IPS-15b (cell line): ENCODE measurements at regions not wholly inside any gene's neighbourhood (a gene's known extent, or its start where the extent isn't known, plus 50 kb on each side); places are given as distances from the start of the nearest gene placed in this dataset.
"Not testable (repeated sequence)": the region's sequence is repeated elsewhere in the genome, so short reads cannot be mapped to it uniquely, and the experiment has no call there.

Experiments used
- H3K27me3 ChIP-seq: one replicate; pipeline ENCODE4 v1.6.1; 2013; ENCODE audit warnings: low read length; ENCODE audit not compliant: control insufficient read depth, insufficient read depth
- H3K36me3 ChIP-seq: one replicate; pipeline ENCODE4 v1.6.1; 2013; ENCODE audit warnings: low read length; ENCODE audit not compliant: control insufficient read depth, insufficient read depth
- H3K4me1 ChIP-seq: one replicate; pipeline ENCODE4 v1.6.1; 2013; ENCODE audit warnings: mild to moderate bottlenecking, low read length; ENCODE audit not compliant: control insufficient read depth, insufficient read depth
- H3K4me3 ChIP-seq: one replicate; pipeline ENCODE4 v1.5.1; 2013; ENCODE audit warnings: low read depth, low read length
- H3K9ac ChIP-seq: one replicate; pipeline ENCODE4 v1.6.1; 2013; ENCODE audit warnings: low read depth, mild to moderate bottlenecking, low read length
- H3K9me3 ChIP-seq: one replicate; pipeline ENCODE4 v1.6.1; 2013; ENCODE audit warnings: mild to moderate bottlenecking, low read length; ENCODE audit not compliant: control insufficient read depth, insufficient read depth

GRCh38 chr7:153743434-153743833 lies 308.8 kb upstream of the DPP6 start:
- H3K9ac ChIP-seq, H3K36me3 ChIP-seq, H3K4me3 ChIP-seq, H3K4me1 ChIP-seq, H3K27me3 ChIP-seq, H3K9me3 ChIP-seq: not testable (repeated sequence)

DNA sequence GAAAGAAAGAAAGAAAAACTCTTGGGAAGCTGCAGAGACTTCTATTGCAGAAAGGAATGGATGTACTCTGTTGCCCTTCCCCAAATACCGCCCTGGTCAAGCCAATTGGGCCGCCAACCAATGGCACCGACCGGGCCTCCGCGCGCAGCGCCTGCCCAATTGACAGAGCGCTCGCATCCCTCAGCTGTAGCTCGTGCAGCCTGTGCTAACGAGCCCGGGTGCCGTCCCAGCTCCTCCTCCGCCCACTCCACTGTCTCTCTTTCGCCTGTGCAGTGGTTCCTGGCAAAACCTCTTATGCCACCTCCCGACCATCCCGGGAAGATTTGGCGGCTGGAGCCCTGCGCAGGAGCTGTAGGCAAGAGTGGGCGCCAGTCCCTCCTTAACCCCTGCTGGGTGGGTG lies 304.2 kb upstream of the DPP6 start:
- H3K36me3 ChIP-seq, H3K4me1 ChIP-seq, H3K9me3 ChIP-seq, H3K4me3 ChIP-seq, H3K27me3 ChIP-seq, H3K9ac ChIP-seq: not testable (repeated sequence)

DNA sequence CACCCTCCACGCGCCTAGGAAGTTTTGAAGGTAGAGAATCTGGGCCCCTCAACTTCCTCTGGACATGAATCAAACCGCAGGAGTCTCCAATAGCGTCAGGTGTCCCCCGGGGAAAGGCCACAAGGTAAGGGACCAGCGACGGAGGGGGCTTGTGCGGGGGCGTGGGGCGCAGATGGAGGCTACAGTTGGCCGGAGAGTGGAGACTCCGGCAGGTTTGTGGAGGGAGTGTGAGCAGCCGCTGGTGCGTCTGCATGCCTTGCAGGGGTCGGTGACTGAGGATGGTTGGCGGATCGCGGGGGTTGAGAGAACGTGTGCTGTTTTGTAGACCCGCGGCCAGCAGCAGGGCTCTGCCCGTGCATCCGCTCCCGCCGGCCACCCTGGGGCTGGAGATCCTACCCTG lies 303.3 kb upstream of the DPP6 start:
- not testable (repeated sequence) for H3K4me3 ChIP-seq, H3K4me1 ChIP-seq, H3K27me3 ChIP-seq, H3K9ac ChIP-seq, H3K36me3 ChIP-seq, H3K9me3 ChIP-seq

GRCh38 chr7:153765869-153766268 lies 286.3 kb upstream of the DPP6 start:
- H3K27me3 ChIP-seq, H3K9ac ChIP-seq, H3K36me3 ChIP-seq, H3K4me3 ChIP-seq, H3K9me3 ChIP-seq, H3K4me1 ChIP-seq: not testable (repeated sequence)

- not testable (repeated sequence) for H3K4me3 ChIP-seq, H3K4me1 ChIP-seq, H3K9ac ChIP-seq, H3K36me3 ChIP-seq, H3K27me3 ChIP-seq, H3K9me3 ChIP-seq
Observed at GRCh38 chr7:153766926-153767325, 285.3 kb upstream of the DPP6 start.

DNA sequence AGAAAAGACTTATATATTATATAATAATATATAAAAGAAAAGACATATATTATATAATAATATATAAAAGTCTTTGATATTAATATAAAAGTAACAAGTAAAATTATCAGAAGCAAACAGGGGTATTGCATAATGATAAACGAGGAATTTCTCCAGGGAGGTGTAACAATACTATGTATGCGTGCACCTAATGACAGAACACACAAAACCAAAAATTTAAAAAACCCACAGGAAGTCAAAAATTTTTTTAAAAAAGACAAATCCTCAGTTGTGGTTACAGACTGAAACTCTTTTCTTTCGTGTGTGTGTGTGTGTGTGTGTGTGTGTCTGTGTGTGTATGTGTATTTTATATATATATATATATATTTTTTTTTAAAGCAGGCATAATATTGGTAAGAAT lies 279.2 kb upstream of the DPP6 start:
- no peaks in the 10 kb centered on the region for H3K4me1 ChIP-seq
- no peak overlapping the region for H3K9ac ChIP-seq
- no peaks in the 10 kb centered on the region for H3K9me3 ChIP-seq
- no peak overlapping the region for H3K4me3 ChIP-seq
- no peaks in the 10 kb centered on the region for H3K36me3 ChIP-seq
- H3K27me3 ChIP-seq: no peaks in the 10 kb centered on the region

GRCh38 chr7:153776940-153777339 lies 275.3 kb upstream of the DPP6 start:
- H3K36me3 ChIP-seq, H3K4me3 ChIP-seq, H3K4me1 ChIP-seq: not testable (repeated sequence)

GRCh38 chr7:153797363-153797762 lies 254.8 kb upstream of the DPP6 start:
- H3K4me3 ChIP-seq, H3K27me3 ChIP-seq, H3K9ac ChIP-seq, H3K9me3 ChIP-seq, H3K4me1 ChIP-seq, H3K36me3 ChIP-seq: not testable (repeated sequence)

More at GRCh38 chr7:153776940-153777339, 275.3 kb upstream of the DPP6 start:
- H3K9ac ChIP-seq, H3K9me3 ChIP-seq, H3K27me3 ChIP-seq: not testable (repeated sequence)

- H3K36me3 ChIP-seq: no peaks in the 10 kb centered on the region
- no peaks in the 10 kb centered on the region for H3K27me3 ChIP-seq
- no peak overlapping the region for H3K9ac ChIP-seq
- H3K9me3 ChIP-seq: no peaks in the 10 kb centered on the region
- H3K4me3 ChIP-seq: no peak overlapping the region
- H3K4me1 ChIP-seq: no peaks in the 10 kb centered on the region
Observed at GRCh38 chr7:153808117-153808516, 244.1 kb upstream of the DPP6 start.

DNA sequence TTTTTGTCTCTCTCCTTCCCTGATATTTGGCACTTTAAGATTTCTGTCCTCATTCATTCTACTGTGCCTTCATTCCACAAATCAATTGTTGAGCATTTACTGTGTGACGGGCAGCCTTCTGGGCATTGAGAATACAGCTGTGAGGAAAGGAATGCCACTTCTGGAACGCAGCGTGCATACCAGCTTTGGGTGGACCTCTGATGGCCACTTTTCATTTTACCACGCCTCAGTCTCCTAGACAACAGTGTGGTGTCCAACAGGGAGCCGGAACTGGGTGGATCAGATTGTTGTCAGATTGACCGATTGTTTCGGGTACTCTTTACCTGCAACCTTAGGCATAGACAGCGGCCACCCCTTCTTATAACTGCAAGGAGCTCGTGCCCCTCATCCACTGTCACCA lies 222.7 kb upstream of the DPP6 start:
- Histone ChIP-seq H3K27me3 (no peaks in the 10 kb centered on the region), H3K9ac (no peak overlapping the region), H3K4me3 (no peak overlapping the region), H3K36me3 (no peaks in the 10 kb centered on the region), H3K9me3 (no peaks in the 10 kb centered on the region), H3K4me1 (no peaks in the 10 kb centered on the region)

DNA sequence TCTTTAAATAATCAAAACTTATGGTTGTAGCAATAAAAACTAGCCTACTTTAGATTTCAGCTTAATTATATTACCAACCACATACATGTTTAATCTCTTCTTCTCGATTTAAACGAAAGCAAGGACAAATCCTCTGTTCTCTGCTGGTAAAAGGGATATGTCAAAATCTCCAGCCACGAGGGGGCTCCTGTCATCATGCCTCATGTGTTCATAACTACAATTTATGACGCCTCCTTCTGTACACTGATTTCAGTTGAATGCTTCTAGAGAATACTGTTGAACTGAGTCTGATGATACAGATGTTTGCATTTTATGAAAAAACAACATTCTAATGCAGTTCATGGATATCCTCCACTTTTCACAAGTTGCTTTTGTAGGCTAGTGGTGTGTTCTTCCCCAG lies 220.0 kb upstream of the DPP6 start:
- no peaks in the 10 kb centered on the region for H3K9me3 ChIP-seq
- no peaks in the 10 kb centered on the region for H3K36me3 ChIP-seq
- no peaks in the 10 kb centered on the region for H3K27me3 ChIP-seq
- H3K4me1 ChIP-seq: no peaks in the 10 kb centered on the region
- H3K9ac ChIP-seq: no peak overlapping the region
- no peak overlapping the region for H3K4me3 ChIP-seq

GRCh38 chr7:153835103-153835502 lies 217.1 kb upstream of the DPP6 start:
- peaks cover 4% of the 10 kb centered on the region for H3K9me3 ChIP-seq
- no peak overlapping the region for H3K4me3 ChIP-seq
- H3K36me3 ChIP-seq: no peaks in the 10 kb centered on the region
- no peak overlapping the region for H3K9ac ChIP-seq
- no peaks in the 10 kb centered on the region for H3K27me3 ChIP-seq
- no peaks in the 10 kb centered on the region for H3K4me1 ChIP-seq

- Histone ChIP-seq H3K4me3 (no peak overlapping the region), H3K9me3 (peaks cover 4% of the 10 kb centered on the region), H3K4me1 (no peaks in the 10 kb centered on the region), H3K9ac (no peak overlapping the region), H3K27me3 (no peaks in the 10 kb centered on the region), H3K36me3 (no peaks in the 10 kb centered on the region)
Observed at GRCh38 chr7:153835712-153836265, 216.4 kb upstream of the DPP6 start.
